ENCODE measurements at regions not wholly inside any gene's neighbourhood (a gene's known extent, or its start where the extent isn't known, plus 50 kb on each side); places are given as distances from the start of the nearest gene placed in this dataset.

- no peak for TF ChIP-seq POLR2AphosphoS5 (IDR thresholded peaks at IDR 0.05; ENCODE audit: low read depth, low read length)
- no peak for TF ChIP-seq POLR2A (IDR thresholded peaks at IDR 0.05; ENCODE audit: low read depth, low read length)
- TF ChIP-seq TAF1 (IDR thresholded peaks at IDR 0.05; ENCODE audit: borderline replicate concordance, low read depth, low read length) = no peak
These were observed 92.6 kb downstream of the MTERF1 start for GRCh38 chr7:91787931-91788330.

Measured in GM12892 (cell line).